ENCODE measurements at regions not wholly inside any gene's neighbourhood (a gene's known extent, or its start where the extent isn't known, plus 50 kb on each side); places are given as distances from the start of the nearest gene placed in this dataset.

DNA sequence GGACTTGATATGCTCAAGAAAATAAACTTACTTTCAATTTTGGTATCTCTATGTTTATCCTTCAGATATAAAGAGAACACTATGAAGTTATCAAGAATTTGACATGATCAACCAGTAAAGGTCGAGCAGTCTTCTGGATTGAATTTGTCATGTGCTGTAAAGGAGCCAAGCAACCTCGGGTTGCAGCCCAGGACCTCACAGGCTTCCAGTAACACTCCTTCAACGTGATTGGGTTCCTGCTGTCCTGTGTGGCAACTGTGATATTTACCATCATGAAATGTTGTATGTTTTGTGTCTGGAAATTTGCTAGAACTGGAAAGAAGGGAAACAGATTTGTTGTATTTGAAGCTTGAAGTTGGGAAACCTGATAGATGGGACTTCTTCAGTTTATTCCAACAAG, 52.0 kb upstream of the UGT2B7 start:
- TF ChIP-seq, protein P1, sequence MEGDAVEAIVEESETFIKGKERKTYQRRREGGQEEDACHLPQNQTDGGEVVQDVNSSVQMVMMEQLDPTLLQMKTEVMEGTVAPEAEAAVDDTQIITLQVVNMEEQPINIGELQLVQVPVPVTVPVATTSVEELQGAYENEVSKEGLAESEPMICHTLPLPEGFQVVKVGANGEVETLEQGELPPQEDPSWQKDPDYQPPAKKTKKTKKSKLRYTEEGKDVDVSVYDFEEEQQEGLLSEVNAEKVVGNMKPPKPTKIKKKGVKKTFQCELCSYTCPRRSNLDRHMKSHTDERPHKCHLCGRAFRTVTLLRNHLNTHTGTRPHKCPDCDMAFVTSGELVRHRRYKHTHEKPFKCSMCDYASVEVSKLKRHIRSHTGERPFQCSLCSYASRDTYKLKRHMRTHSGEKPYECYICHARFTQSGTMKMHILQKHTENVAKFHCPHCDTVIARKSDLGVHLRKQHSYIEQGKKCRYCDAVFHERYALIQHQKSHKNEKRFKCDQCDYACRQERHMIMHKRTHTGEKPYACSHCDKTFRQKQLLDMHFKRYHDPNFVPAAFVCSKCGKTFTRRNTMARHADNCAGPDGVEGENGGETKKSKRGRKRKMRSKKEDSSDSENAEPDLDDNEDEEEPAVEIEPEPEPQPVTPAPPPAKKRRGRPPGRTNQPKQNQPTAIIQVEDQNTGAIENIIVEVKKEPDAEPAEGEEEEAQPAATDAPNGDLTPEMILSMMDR (IDR thresholded peaks at IDR 0.05; ENCODE audit: control extremely low read depth in 1 of 3, insufficient read depth in 1 of 3, low read depth in 1 of 3, low read length in 3 of 3) = no peak
- no peak for TF ChIP-seq RNF2 (IDR thresholded peaks at IDR 0.05; ENCODE audit: borderline replicate concordance, low read depth, low read length, missing control alignments, poor library complexity, severe bottlenecking)
